Activated CD8-positive, alpha-beta T cell treated with anti-CD3 and anti-CD28 coated beads for 36 hours (primary cell): ENCODE measurements at regions not wholly inside any gene's neighbourhood (a gene's known extent, or its start where the extent isn't known, plus 50 kb on each side); places are given as distances from the start of the nearest gene placed in this dataset.

ENCODE experiments used
- ATAC-seq: fragments of 200-7000 bp; cut with Tn5 transposase; one replicate; pipeline ENCODE4 v1.10.0; 2021; ENCODE audit warnings: mild to moderate bottlenecking, moderate library complexity
- CTCF ChIA-PET: fragments of 350-600 bp; sonication (Branson Sonifier 250); formaldehyde crosslinking; loops from one replicate; lab custom pipeline; 2021; ENCODE audit warnings: antibody characterized with exemption; lab: Charles Lee
- POLR2A ChIA-PET: fragments of 350-600 bp; sonication (Branson Sonifier 250); formaldehyde crosslinking; loops from one replicate; lab custom pipeline; 2021; ENCODE audit warnings: antibody characterized with exemption; lab: Charles Lee
- DNase-seq: peaks from one replicate; pipeline ENCODE4 v3.0.0-alpha.2; 2020
- H3K27ac Mint-ChIP-seq: one replicate; pipeline ENCODE4 v1.8.0; 2021; ENCODE audit warnings: mild to moderate bottlenecking, mixed read lengths
- H3K27me3 Mint-ChIP-seq: one replicate; pipeline ENCODE4 v1.8.0; 2021; ENCODE audit warnings: mixed read lengths
- H3K36me3 Mint-ChIP-seq: one replicate; pipeline ENCODE4 v1.8.0; 2021; ENCODE audit warnings: low read depth, mixed read lengths
- H3K4me1 Mint-ChIP-seq: one replicate; pipeline ENCODE4 v1.8.0; 2021; ENCODE audit warnings: low read depth, mixed read lengths
- H3K4me3 Mint-ChIP-seq: one replicate; pipeline ENCODE4 v1.8.0; 2021; ENCODE audit warnings: mild to moderate bottlenecking, moderate library complexity, mixed read lengths
- H3K9me3 Mint-ChIP-seq: one replicate; pipeline ENCODE4 v1.8.0; 2021; ENCODE audit warnings: mixed read lengths
- intact Hi-C: fragments of 100-400 bp; cut with micrococcal nuclease; formaldehyde crosslinking; loops from one replicate; pipeline ENCODE4 v1.10.0; 2022
- TF ChIP-seq, protein P1 (sequence below): fragments of 200-600 bp; IDR thresholded peaks from one replicate; pipeline ENCODE4 v1.8.0; 2022; ENCODE audit warnings: antibody characterized with exemption, mild to moderate bottlenecking

- Mint-ChIP-seq H3K27ac (no peak overlapping the region), H3K4me3 (no peak overlapping the region), H3K9me3 (peaks cover 9% of the 10 kb centered on the region), H3K36me3 (no peaks in the 10 kb centered on the region), H3K4me1 (no peaks in the 10 kb centered on the region), H3K27me3 (peaks cover 1% of the 10 kb centered on the region)
- intact Hi-C loops = no loop called here
- ATAC-seq = no peak
- no peak for DNase-seq
- TF ChIP-seq, protein P1, sequence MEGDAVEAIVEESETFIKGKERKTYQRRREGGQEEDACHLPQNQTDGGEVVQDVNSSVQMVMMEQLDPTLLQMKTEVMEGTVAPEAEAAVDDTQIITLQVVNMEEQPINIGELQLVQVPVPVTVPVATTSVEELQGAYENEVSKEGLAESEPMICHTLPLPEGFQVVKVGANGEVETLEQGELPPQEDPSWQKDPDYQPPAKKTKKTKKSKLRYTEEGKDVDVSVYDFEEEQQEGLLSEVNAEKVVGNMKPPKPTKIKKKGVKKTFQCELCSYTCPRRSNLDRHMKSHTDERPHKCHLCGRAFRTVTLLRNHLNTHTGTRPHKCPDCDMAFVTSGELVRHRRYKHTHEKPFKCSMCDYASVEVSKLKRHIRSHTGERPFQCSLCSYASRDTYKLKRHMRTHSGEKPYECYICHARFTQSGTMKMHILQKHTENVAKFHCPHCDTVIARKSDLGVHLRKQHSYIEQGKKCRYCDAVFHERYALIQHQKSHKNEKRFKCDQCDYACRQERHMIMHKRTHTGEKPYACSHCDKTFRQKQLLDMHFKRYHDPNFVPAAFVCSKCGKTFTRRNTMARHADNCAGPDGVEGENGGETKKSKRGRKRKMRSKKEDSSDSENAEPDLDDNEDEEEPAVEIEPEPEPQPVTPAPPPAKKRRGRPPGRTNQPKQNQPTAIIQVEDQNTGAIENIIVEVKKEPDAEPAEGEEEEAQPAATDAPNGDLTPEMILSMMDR = no peak
- ChIA-PET CTCF (interaction anchor here (1.0 kb wide), 1 partner anchor 112 kb away, joined by 4 read pairs; no protein-coding TSS in a partner anchor), POLR2A (no interaction called here)
Measured at GRCh38 chr5:180439911-180440769, 54.0 kb upstream of the CNOT6 start.

- POLR2A ChIA-PET = no interaction called here
- no peaks in the 10 kb centered on the region for H3K4me1 Mint-ChIP-seq
- ATAC-seq (no peak), DNase-seq (no peak)
- CTCF ChIA-PET = interaction anchor here (1.2 kb wide), 1 partner anchor 30 kb away, joined by 4 read pairs; no protein-coding TSS in a partner anchor
- no peak overlapping the region for H3K4me3 Mint-ChIP-seq
- H3K27ac Mint-ChIP-seq = no peak overlapping the region
- intact Hi-C loops = no loop called here
- H3K27me3 Mint-ChIP-seq = peaks cover 3% of the 10 kb centered on the region
- H3K9me3 Mint-ChIP-seq = peaks cover 12% of the 10 kb centered on the region
- TF ChIP-seq, protein P1 = no peak
- H3K36me3 Mint-ChIP-seq = no peaks in the 10 kb centered on the region
Measured at GRCh38 chr5:180441564-180442051, 52.6 kb upstream of the CNOT6 start.
